NCI-H2029 (cell line): ENCODE measurements at regions not wholly inside any gene's neighbourhood (a gene's known extent, or its start where the extent isn't known, plus 50 kb on each side); places are given as distances from the start of the nearest gene placed in this dataset.
"Not testable (repeated sequence)": the region's sequence is repeated elsewhere in the genome, so short reads cannot be mapped to it uniquely, and the experiment has no call there.

Experiments
- DNase-seq: peaks from one replicate; lab custom pipeline; 2025; lab: John Stamatoyannopoulos, UW

- DNase-seq, result no peak
Measured at GRCh38 chr9:30329431-30329830, 2055.0 kb upstream of the ACO1 start.

- no peak for DNase-seq
Measured at GRCh38 chr9:30348904-30349303, 2035.5 kb upstream of the ACO1 start.

GRCh38 chr9:30349526-30350513 is 2034.6 kb upstream of the ACO1 start:
- no peak for DNase-seq

- DNase-seq, result no peak
Measured at GRCh38 chr9:30356221-30356620, 2028.2 kb upstream of the ACO1 start.

GRCh38 chr9:30362373-30362772 is 2022.1 kb upstream of the ACO1 start:
- DNase-seq, result no peak

GRCh38 chr9:30366140-30366539 is 2018.3 kb upstream of the ACO1 start:
- not testable (repeated sequence) for DNase-seq

GRCh38 chr9:30382271-30382670 is 2002.2 kb upstream of the ACO1 start:
- no peak for DNase-seq

GRCh38 chr9:30410273-30410672 is 1974.2 kb upstream of the ACO1 start:
- no peak for DNase-seq

- no peak for DNase-seq
Measured at GRCh38 chr9:30411571-30411970, 1972.9 kb upstream of the ACO1 start.

- no peak for DNase-seq
Measured at GRCh38 chr9:30459156-30459555, 1925.3 kb upstream of the ACO1 start.

GRCh38 chr9:30476826-30477225 is 1907.6 kb upstream of the ACO1 start:
- no peak for DNase-seq

GRCh38 chr9:30478684-30479083 is 1905.8 kb upstream of the ACO1 start:
- no peak for DNase-seq

- no peak for DNase-seq
Measured at GRCh38 chr9:30482499-30482898, 1901.9 kb upstream of the ACO1 start.

GRCh38 chr9:30484690-30485089 is 1899.8 kb upstream of the ACO1 start:
- no peak for DNase-seq

- no peak for DNase-seq
Measured at GRCh38 chr9:30504502-30504905, 1879.9 kb upstream of the ACO1 start.

- DNase-seq, result no peak
Measured at GRCh38 chr9:30505311-30505710, 1879.1 kb upstream of the ACO1 start.

- DNase-seq, result no peak
Measured at GRCh38 chr9:30506749-30507148, 1877.7 kb upstream of the ACO1 start.

- DNase-seq, result no peak
Measured at GRCh38 chr9:30507166-30507565, 1877.3 kb upstream of the ACO1 start.

- DNase-seq, result no peak
Measured at GRCh38 chr9:30511666-30512065, 1872.8 kb upstream of the ACO1 start.

GRCh38 chr9:30519166-30519565 is 1865.3 kb upstream of the ACO1 start:
- DNase-seq, result no peak

GRCh38 chr9:30519756-30520155 is 1864.7 kb upstream of the ACO1 start:
- DNase-seq, result no peak

- DNase-seq, result no peak
Measured at GRCh38 chr9:30522061-30522460, 1862.4 kb upstream of the ACO1 start.

GRCh38 chr9:30522486-30522885 is 1862.0 kb upstream of the ACO1 start:
- no peak for DNase-seq

- no peak for DNase-seq
Measured at GRCh38 chr9:30524311-30524710, 1860.1 kb upstream of the ACO1 start.
